Keratinocyte (primary cell): ENCODE measurements at regions not wholly inside any gene's neighbourhood (a gene's known extent, or its start where the extent isn't known, plus 50 kb on each side); places are given as distances from the start of the nearest gene placed in this dataset.

Experiments
- EZH2 ChIP-seq: IDR thresholded peaks from one replicate; pipeline ENCODE4 v1.6.1; 2012; ENCODE audit warnings: inconsistent platforms, mild to moderate bottlenecking, low read length, moderate library complexity
- TF ChIP-seq, protein P1 (sequence below), 3 experiments: IDR thresholded peaks in 1 of 3; conservative IDR thresholded peaks in 1 of 3; optimal IDR thresholded peaks in 1 of 3; 2 replicates in 2 of 3; 3 replicates in 1 of 3; pipeline versions ENCODE3 to v1.5.1; 2011; ENCODE audit warnings: low read length in 3 of 3, mild to moderate bottlenecking in 3 of 3, moderate library complexity in 2 of 3, control low read depth in 1 of 3, inconsistent platforms in 1 of 3; ENCODE audit not compliant: insufficient read depth in 2 of 3; ENCODE audit errors: extremely low read depth in 1 of 3

DNA sequence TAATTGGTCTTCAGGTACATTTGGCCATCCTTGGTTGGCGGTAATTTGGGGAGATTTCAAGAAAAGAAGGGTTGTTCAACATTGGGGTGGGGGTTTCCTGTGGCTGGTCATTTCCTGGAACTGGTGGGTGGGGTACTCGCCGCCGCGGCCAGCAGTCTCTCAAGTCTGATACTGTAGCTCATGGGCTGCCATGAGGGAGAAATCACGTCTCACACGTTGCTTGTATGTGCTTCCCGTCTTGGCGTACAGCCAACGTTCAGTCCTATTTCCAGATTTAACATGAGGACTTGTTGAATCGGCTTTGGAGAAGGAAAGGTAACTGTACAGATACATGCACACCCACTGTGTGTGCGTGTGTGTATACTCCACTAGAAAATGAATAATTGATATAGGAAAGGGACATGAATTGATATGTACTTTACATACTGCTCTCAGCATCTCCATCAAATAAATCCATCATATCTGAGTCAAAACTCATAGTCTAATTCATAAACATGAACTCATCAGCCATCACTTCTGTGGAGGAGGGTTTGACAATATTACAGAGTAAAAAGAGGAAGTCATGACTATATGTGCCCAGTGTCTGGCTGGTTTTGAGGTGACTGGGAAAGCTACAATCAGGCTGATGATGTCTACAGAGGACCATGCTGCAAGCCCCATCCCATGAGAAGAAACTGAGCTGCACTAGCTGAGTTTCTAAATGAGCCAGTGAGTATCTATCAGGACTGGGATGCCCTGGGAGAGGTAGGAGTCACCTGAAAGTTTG, 418.1 kb downstream of the TSHZ3 start:
- TF ChIP-seq, protein P1, sequence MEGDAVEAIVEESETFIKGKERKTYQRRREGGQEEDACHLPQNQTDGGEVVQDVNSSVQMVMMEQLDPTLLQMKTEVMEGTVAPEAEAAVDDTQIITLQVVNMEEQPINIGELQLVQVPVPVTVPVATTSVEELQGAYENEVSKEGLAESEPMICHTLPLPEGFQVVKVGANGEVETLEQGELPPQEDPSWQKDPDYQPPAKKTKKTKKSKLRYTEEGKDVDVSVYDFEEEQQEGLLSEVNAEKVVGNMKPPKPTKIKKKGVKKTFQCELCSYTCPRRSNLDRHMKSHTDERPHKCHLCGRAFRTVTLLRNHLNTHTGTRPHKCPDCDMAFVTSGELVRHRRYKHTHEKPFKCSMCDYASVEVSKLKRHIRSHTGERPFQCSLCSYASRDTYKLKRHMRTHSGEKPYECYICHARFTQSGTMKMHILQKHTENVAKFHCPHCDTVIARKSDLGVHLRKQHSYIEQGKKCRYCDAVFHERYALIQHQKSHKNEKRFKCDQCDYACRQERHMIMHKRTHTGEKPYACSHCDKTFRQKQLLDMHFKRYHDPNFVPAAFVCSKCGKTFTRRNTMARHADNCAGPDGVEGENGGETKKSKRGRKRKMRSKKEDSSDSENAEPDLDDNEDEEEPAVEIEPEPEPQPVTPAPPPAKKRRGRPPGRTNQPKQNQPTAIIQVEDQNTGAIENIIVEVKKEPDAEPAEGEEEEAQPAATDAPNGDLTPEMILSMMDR (optimal IDR thresholded peaks at IDR 0.05 in 1 of 3, IDR thresholded peaks at IDR 0.05 in 1 of 3, conservative IDR thresholded peaks at IDR 0.05 in 1 of 3; ENCODE audit: extremely low read depth in 1 of 3, insufficient read depth in 2 of 3, low read length in 3 of 3) = no peak
- no peak for TF ChIP-seq EZH2
